Neural cell (in vitro differentiated cells): ENCODE measurements at regions not wholly inside any gene's neighbourhood (a gene's known extent, or its start where the extent isn't known, plus 50 kb on each side); places are given as distances from the start of the nearest gene placed in this dataset.

Experiments
- H2AFZ ChIP-seq: fragments of 200-600, 300-800 bp; sonication (generic), shearing (Covaris generic); 2 replicates; pipeline ENCODE4 v1.6.0; 2014; ENCODE audit warnings: low read depth, mild to moderate bottlenecking, antibody characterized with exemption, low read length, moderate library complexity
- H3F3A ChIP-seq: fragments of 200-600 bp; shearing (Covaris generic); 2 replicates; pipeline ENCODE4 v1.6.1; 2016; ENCODE audit warnings: mild to moderate bottlenecking, moderate library complexity, mixed read lengths, antibody characterized with exemption, low read length; ENCODE audit not compliant: insufficient read depth, poor library complexity, severe bottlenecking
- H3K27ac ChIP-seq: fragments of 200-600, 300-800 bp; sonication (generic), shearing (Covaris generic); 2 replicates; pipeline ENCODE4 v1.5.1; 2014; ENCODE audit warnings: mild to moderate bottlenecking, low read length, moderate library complexity
- H3K27me3 ChIP-seq: fragments of 300-800, 200-600 bp; sonication (generic), shearing (Covaris generic); 2 replicates; pipeline ENCODE4 v1.6.0; 2014; ENCODE audit warnings: mild to moderate bottlenecking, low read depth, low read length, moderate library complexity; ENCODE audit not compliant: insufficient read depth
- H3K36me3 ChIP-seq: fragments of 300-800, 200-600 bp; sonication (generic), shearing (Covaris generic); 2 replicates; pipeline ENCODE4 v1.5.1; 2014; ENCODE audit warnings: mild to moderate bottlenecking, antibody characterized with exemption, low read length, moderate library complexity; ENCODE audit not compliant: insufficient read depth
- H3K4me2 ChIP-seq: fragments of 300-800, 200-600 bp; sonication (generic), shearing (Covaris generic); 2 replicates; pipeline ENCODE4 v1.6.0; 2014; ENCODE audit warnings: mild to moderate bottlenecking, low read length
- H3K4me3 ChIP-seq: fragments of 300-800, 200-600 bp; sonication (generic), shearing (Covaris generic); 2 replicates; pipeline ENCODE4 v1.5.1; 2014; ENCODE audit warnings: mild to moderate bottlenecking, low read length, moderate library complexity
- H3K79me2 ChIP-seq: fragments of 200-600 bp; shearing (Covaris generic); replicated peaks from 2 replicates; pipeline ENCODE4 v1.6.0; 2014; ENCODE audit warnings: mild to moderate bottlenecking, low read length, moderate library complexity; ENCODE audit not compliant: insufficient read depth
- H3K9ac ChIP-seq: fragments of 300-800, 200-600 bp; sonication (generic), shearing (Covaris generic); 2 replicates; pipeline ENCODE4 v1.6.1; 2016; ENCODE audit warnings: mild to moderate bottlenecking, low read length, mixed read lengths
- H3K9me2 ChIP-seq: fragments of 200-600 bp; shearing (Covaris generic); 2 replicates; pipeline ENCODE4 v1.6.1; 2016; ENCODE audit warnings: mild to moderate bottlenecking, low read length, mixed read lengths; ENCODE audit not compliant: insufficient read depth
- H3K9me3 ChIP-seq: fragments of 200-600, 300-800 bp; sonication (generic), shearing (Covaris generic); 2 replicates; pipeline ENCODE4 v1.6.1; 2016; ENCODE audit warnings: mild to moderate bottlenecking, mixed run types, low read length, moderate library complexity, mixed read lengths
- H4K20me1 ChIP-seq: fragments of 200-600 bp; shearing (Covaris generic); 2 replicates; pipeline ENCODE4 v1.6.1; 2016; ENCODE audit warnings: mild to moderate bottlenecking, mixed run types; ENCODE audit not compliant: insufficient read depth
- CTCF ChIP-seq: fragments of 450-650 bp; IDR thresholded peaks from 2 replicates; pipeline ENCODE4 v1.5.1; 2014; ENCODE audit warnings: antibody characterized with exemption, mild to moderate bottlenecking, moderate library complexity; ENCODE audit not compliant: poor library complexity, severe bottlenecking
- EP300 ChIP-seq: fragments of 450-650 bp; conservative IDR thresholded peaks from 2 replicates; pipeline ENCODE4 v1.6.1; 2014; ENCODE audit warnings: antibody characterized with exemption, mild to moderate bottlenecking, moderate library complexity; ENCODE audit not compliant: poor library complexity, severe bottlenecking
- EZH2 ChIP-seq: fragments of 200-600, 300-800 bp; shearing (Covaris generic), sonication (generic); IDR thresholded peaks from 2 replicates; pipeline ENCODE4 v1.6.1; 2014; ENCODE audit warnings: antibody characterized with exemption, low read length, borderline replicate concordance, mild to moderate bottlenecking; ENCODE audit not compliant: insufficient read depth, poor library complexity, severe bottlenecking
- MXI1 ChIP-seq: fragments of 450-650 bp; conservative IDR thresholded peaks from 2 replicates; pipeline ENCODE4 v1.6.1; 2014; ENCODE audit warnings: antibody characterized with exemption, mild to moderate bottlenecking; ENCODE audit not compliant: poor library complexity, severe bottlenecking
- POLR2AphosphoS5 ChIP-seq: IDR thresholded peaks from 2 replicates; pipeline ENCODE4 v1.6.1; 2012
- RAD21 ChIP-seq: fragments of 450-650 bp; conservative IDR thresholded peaks from 2 replicates; pipeline ENCODE4 v1.6.1; 2014; ENCODE audit warnings: antibody characterized with exemption, mild to moderate bottlenecking, moderate library complexity
- REST ChIP-seq: IDR thresholded peaks from 2 replicates; pipeline ENCODE4 v1.6.1; 2012; ENCODE audit warnings: borderline replicate concordance
- SMC3 ChIP-seq: fragments of 450-650 bp; conservative IDR thresholded peaks from 2 replicates; pipeline ENCODE4 v1.6.1; 2014; ENCODE audit warnings: antibody characterized with exemption, mild to moderate bottlenecking, moderate library complexity; ENCODE audit not compliant: poor library complexity
- TAF1 ChIP-seq: IDR thresholded peaks from 2 replicates; pipeline ENCODE4 v1.6.1; 2012; ENCODE audit warnings: low read depth

- no peaks in the 10 kb centered on the region for H3K36me3 ChIP-seq
- H3F3A ChIP-seq = no peaks in the 10 kb centered on the region
- H3K9me3 ChIP-seq = peaks cover 15% of the 10 kb centered on the region
- no peak overlapping the region for H3K9ac ChIP-seq
- H3K4me3 ChIP-seq = no peak overlapping the region
- H3K27ac ChIP-seq = no peak overlapping the region
- H2AFZ ChIP-seq = no peak overlapping the region
- no peak for TF ChIP-seq EP300
- no peak for TF ChIP-seq TAF1
- TF ChIP-seq SMC3 = no peak
- TF ChIP-seq RAD21 = no peak
- TF ChIP-seq CTCF = no peak
- no peak for TF ChIP-seq REST
- no peak for TF ChIP-seq MXI1
- no peak for TF ChIP-seq EZH2
- no peak for TF ChIP-seq POLR2AphosphoS5
- H3K79me2 ChIP-seq = no peaks in the 10 kb centered on the region
- no peaks in the 10 kb centered on the region for H3K27me3 ChIP-seq
- no peaks in the 10 kb centered on the region for H3K9me2 ChIP-seq
- no peaks in the 10 kb centered on the region for H4K20me1 ChIP-seq
- no peak overlapping the region for H3K4me2 ChIP-seq
These were observed 151.2 kb upstream of the HS6ST1 start for GRCh38 chr2:128469875-128470274.

GRCh38 chr2:128472789-128473174, 154.1 kb upstream of the HS6ST1 start:
- Histone ChIP-seq H3K36me3 (no peaks in the 10 kb centered on the region), H3K79me2 (no peaks in the 10 kb centered on the region), H3K9ac (no peak overlapping the region), H3K4me2 (no peak overlapping the region), H4K20me1 (no peaks in the 10 kb centered on the region), H3K4me3 (no peak overlapping the region), H3K27me3 (no peaks in the 10 kb centered on the region), H3K9me3 (peaks cover 15% of the 10 kb centered on the region), H3K27ac (no peak overlapping the region), H3F3A (no peaks in the 10 kb centered on the region), H3K9me2 (no peaks in the 10 kb centered on the region), H2AFZ (no peak overlapping the region)
- TF ChIP-seq RAD21 = no peak
- TF ChIP-seq CTCF = no peak
- no peak for TF ChIP-seq TAF1
- TF ChIP-seq REST = no peak
- no peak for TF ChIP-seq EZH2
- TF ChIP-seq EP300 = no peak
- TF ChIP-seq MXI1 = no peak
- TF ChIP-seq SMC3 = no peak
- no peak for TF ChIP-seq POLR2AphosphoS5
